Right cardiac atrium (tissue), 5 donors: ENCODE measurements at regions not wholly inside any gene's neighbourhood (a gene's known extent, or its start where the extent isn't known, plus 50 kb on each side); places are given as distances from the start of the nearest gene placed in this dataset.
A peak's percentile ranks its signal among the peaks of the same experiment; 100 is the strongest.

ENCODE experiments used
- ATAC-seq, 2 donors: fragments of 200-7000 bp; cut with Tn5 transposase; one replicate each; pipeline versions ENCODE4 v1.8.0 to v1.9.1; 2020; ENCODE audit warnings: moderate library complexity in 2 of 2, mild to moderate bottlenecking in 1 of 2
- DNase-seq, 3 donors: peaks; one replicate each; pipeline ENCODE4 v3.0.0-alpha.2; 2020
- H3K27ac ChIP-seq: one replicate; pipeline ENCODE4 v1.5.1; 2013; ENCODE audit warnings: mild to moderate bottlenecking, low read length, control low read depth, moderate library complexity
- H3K27me3 ChIP-seq: one replicate; pipeline ENCODE4 v1.6.1; 2013; ENCODE audit not compliant: control insufficient read depth, insufficient read depth
- H3K4me1 ChIP-seq: one replicate; pipeline ENCODE4 v1.6.1; 2013; ENCODE audit warnings: low read length; ENCODE audit not compliant: control insufficient read depth, insufficient read depth
- H3K4me3 ChIP-seq: one replicate; pipeline ENCODE4 v1.5.1; 2013; ENCODE audit warnings: low read length, control low read depth
- H3K9me3 ChIP-seq: one replicate; pipeline ENCODE4 v1.6.1; 2013; ENCODE audit warnings: low read length; ENCODE audit not compliant: control insufficient read depth
- WGBS: extraction: QIAGEN DNeasy Blood & Tissue Kit; methylation state at CpG from one replicate; pipeline ENCODE4 v1.1.7; 2013; 5-methylcytosine and 5-hydroxymethylcytosine counted together
- intact Hi-C, 4 donors: fragments of 100-400 bp; cut with DNase I; formaldehyde crosslinking; loops; one replicate each; pipeline versions ENCODE4 v1.11.0 to v1.14.0; 2022 to 2023
- donor health status: healthy with polysubstance abuse.
- donor health status: DM: no; HTN: yes; CAD: no.
- donor health status: DM: no; HTN: no; CAD: no.
- donor health status: DM: no; HTN: yes; CAD: no; lungs with severe emphysema.
- donor health status: DM: yes; HTN: yes; CAD: no.

- intact Hi-C loops, result no loop called here
- WGBS, result 82% methylated on average over 10 of the region's 10 CpGs
- DNase-seq (no peak), ATAC-seq (no peak)
- H3K4me3 ChIP-seq, result no peak overlapping the region
- H3K9me3 ChIP-seq, result no peaks in the 10 kb centered on the region
- no peak overlapping the region for H3K27ac ChIP-seq
- no peaks in the 10 kb centered on the region for H3K27me3 ChIP-seq
- H3K4me1 ChIP-seq, result no peaks in the 10 kb centered on the region
Measured at GRCh38 chr5:10875201-10875768, 114.3 kb upstream of the DAP start.

GRCh38 chr5:10874541-10874940 is 113.5 kb upstream of the DAP start:
- no peaks in the 10 kb centered on the region for H3K27me3 ChIP-seq
- H3K4me1 ChIP-seq, result no peaks in the 10 kb centered on the region
- 76% methylated on average over 7 of the region's 7 CpGs for WGBS
- DNase-seq, result no peak
- ATAC-seq, result no peak
- no peak overlapping the region for H3K27ac ChIP-seq
- H3K9me3 ChIP-seq, result no peaks in the 10 kb centered on the region
- no peak overlapping the region for H3K4me3 ChIP-seq
- intact Hi-C loops, result no loop called here

DNA sequence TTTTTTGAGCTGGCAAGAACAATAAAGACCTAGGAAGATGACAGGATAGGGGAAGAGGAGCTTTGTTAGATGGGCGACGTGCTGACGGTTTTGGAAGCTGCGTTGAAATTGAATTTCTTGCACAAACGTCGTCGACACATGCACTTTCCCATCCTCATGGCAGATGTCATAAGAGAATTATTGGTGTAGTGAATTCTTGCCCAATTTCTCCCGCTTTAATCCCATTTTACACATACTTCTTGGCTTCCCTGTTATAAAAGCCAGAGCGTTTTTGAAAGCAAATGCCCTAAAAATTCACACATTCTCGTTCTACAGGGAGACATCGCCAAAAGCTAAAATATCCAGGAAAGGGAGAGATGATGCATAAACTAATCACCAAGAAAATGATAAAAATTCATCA is 109.8 kb upstream of the DAP start:
- Histone ChIP-seq H3K27ac (no peak overlapping the region), H3K4me1 (no peaks in the 10 kb centered on the region), H3K9me3 (no peaks in the 10 kb centered on the region), H3K27me3 (no peaks in the 10 kb centered on the region), H3K4me3 (no peak overlapping the region)
- 71% methylated on average over 11 of the region's 11 CpGs for WGBS
- no peak for DNase-seq
- no peak for ATAC-seq
- intact Hi-C loops, result no loop called here

DNA sequence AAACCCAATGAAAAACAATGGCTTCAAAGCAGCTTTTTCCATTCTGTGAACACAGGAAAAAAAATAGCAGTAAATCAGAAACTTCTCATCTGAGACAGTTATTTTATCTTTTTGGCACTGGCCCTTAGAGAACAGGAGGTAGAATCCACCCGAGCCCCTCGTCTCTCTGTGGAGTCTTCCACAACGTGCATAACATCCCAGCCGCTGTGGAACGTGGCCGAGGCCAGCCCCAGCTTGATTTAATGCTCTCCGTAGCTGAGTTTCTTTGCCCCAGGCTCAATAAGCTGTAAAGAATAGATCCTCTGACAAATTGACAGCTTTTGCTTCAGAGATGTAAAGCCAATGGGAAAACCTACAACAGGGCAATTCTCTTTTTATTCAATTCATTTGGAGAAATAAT is 107.9 kb upstream of the DAP start:
- Histone ChIP-seq H3K4me1 (no peaks in the 10 kb centered on the region), H3K27ac (no peak overlapping the region), H3K27me3 (no peaks in the 10 kb centered on the region), H3K9me3 (peaks cover 3% of the 10 kb centered on the region), H3K4me3 (no peak overlapping the region)
- no peak for ATAC-seq
- intact Hi-C loops, result loop anchor here in 1 of 4 donors (10.0 kb wide), 1 partner anchor 176 kb away; no protein-coding TSS in a partner anchor
- no peak for DNase-seq
- 52% methylated on average over 7 of the region's 7 CpGs for WGBS

DNA sequence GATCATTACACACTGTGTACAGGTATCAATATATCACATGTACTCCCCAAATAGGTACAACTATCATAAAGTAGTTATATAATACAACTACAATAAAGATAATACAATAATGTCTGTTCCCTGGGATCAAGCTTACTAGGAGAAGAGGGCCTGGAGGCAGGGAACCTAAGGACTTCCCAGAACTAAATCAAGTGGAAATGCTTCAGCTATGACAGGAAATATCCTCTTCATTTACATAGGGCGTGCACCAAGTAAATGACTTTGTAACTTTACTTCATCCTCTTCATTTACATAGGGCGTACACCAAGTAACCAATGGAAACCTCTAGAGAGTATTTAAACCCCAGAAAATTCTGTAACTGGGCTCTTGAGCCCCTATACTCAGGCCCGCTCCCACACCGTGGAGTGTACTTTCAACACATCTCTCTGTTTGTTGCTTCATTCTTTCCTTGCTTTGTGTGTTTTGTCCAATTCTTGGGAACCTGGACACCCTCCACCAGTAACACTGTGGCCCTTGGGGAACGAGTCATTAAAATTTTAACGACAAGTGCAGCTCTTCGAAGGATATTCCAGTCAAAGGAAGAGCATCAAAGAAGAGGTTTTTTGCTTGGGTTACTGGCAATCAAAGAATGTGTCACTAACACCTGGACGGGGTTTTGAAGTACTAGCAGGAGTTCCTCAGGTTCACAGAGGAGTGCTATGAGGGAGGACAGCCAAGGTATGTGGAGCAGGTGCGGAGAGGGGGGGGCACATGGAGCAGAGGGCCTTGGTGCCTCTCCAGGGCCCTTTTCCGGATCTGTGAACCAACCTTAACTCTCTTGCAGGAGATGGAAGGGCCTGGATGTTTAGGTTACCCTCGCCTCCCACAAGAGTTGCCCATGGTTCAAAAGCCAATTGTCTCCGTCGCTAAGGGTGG is 106.6 kb upstream of the DAP start:
- WGBS, result 93% methylated on average over 13 of the region's 13 CpGs
- no peak overlapping the region for H3K4me3 ChIP-seq
- no peaks in the 10 kb centered on the region for H3K4me1 ChIP-seq
- no peak for DNase-seq
- no peak overlapping the region for H3K27ac ChIP-seq
- H3K27me3 ChIP-seq, result no peaks in the 10 kb centered on the region
- H3K9me3 ChIP-seq, result peaks cover 3% of the 10 kb centered on the region
- intact Hi-C loops, result loop anchor here in 1 of 4 donors (10.0 kb wide), 1 partner anchor 177 kb away; no protein-coding TSS in a partner anchor
- ATAC-seq, result no peak

- 68% methylated on average over 4 of the region's 4 CpGs for WGBS
- H3K4me1 ChIP-seq, result no peaks in the 10 kb centered on the region
- intact Hi-C loops, result loop anchor here in 1 of 4 donors (10.0 kb wide), 1 partner anchor 178 kb away; no protein-coding TSS in a partner anchor
- no peak for DNase-seq
- no peak overlapping the region for H3K4me3 ChIP-seq
- no peak overlapping the region for H3K27ac ChIP-seq
- H3K9me3 ChIP-seq, result peaks cover 3% of the 10 kb centered on the region
- ATAC-seq, result no peak
- no peaks in the 10 kb centered on the region for H3K27me3 ChIP-seq
Measured at GRCh38 chr5:10866913-10867312, 105.9 kb upstream of the DAP start.

DNA sequence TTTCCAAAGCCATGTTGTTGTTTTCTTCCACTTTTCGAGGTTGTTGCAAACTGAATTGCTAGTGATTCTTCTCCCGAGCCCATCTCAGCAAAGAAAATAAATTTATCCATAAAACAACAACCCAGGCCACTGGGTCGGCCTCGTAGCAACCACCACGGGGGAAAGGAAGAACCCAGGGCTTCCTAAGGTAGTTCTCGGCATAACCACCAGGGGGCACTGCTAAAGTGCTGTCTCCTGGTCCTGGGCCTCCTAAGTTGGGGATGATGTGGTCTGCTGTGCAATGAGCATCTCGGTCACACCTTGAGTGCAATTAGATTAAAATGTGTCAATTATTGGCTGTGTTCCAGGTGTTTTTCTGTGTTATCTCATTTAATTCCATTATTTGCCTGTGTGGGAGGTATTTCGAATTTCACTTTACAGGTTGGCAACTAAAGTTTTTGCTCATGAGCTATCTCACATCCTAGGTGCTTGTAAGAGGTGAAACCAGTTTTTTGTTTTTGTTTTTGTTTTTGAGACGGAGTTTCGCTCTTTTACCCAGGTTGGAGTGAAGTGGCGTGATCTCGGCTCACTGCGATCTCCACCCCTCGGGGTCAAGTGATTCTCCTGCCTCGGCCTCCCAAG is 102.8 kb upstream of the DAP start:
- intact Hi-C loops, result loop anchor here in 1 of 4 donors (10.0 kb wide), 1 partner anchor 181 kb away; no protein-coding TSS in a partner anchor
- Histone ChIP-seq H3K4me1 (no peaks in the 10 kb centered on the region), H3K4me3 (no peak overlapping the region), H3K9me3 (peaks cover 3% of the 10 kb centered on the region), H3K27me3 (no peaks in the 10 kb centered on the region), H3K27ac (no peak overlapping the region)
- WGBS, result 67% methylated on average over 15 of the region's 15 CpGs
- peak in 1 of 3 donors; percentile 63 for DNase-seq
- peak in 1 of 2 donors; percentile 85 for ATAC-seq

GRCh38 chr5:10862085-10862484 is 101.1 kb upstream of the DAP start:
- H3K27me3 ChIP-seq, result no peaks in the 10 kb centered on the region
- WGBS, result 88% methylated on average over 1 of the region's 1 CpG
- no peak for DNase-seq
- no peak overlapping the region for H3K27ac ChIP-seq
- H3K4me3 ChIP-seq, result no peak overlapping the region
- no peak for ATAC-seq
- H3K9me3 ChIP-seq, result peaks cover 3% of the 10 kb centered on the region
- intact Hi-C loops, result loop anchor here in 1 of 4 donors (10.0 kb wide), 1 partner anchor 183 kb away; no protein-coding TSS in a partner anchor
- H3K4me1 ChIP-seq, result no peaks in the 10 kb centered on the region

GRCh38 chr5:10861423-10861790 is 100.4 kb upstream of the DAP start:
- Histone ChIP-seq H3K4me1 (no peaks in the 10 kb centered on the region), H3K9me3 (peaks cover 3% of the 10 kb centered on the region), H3K4me3 (no peak overlapping the region), H3K27me3 (no peaks in the 10 kb centered on the region), H3K27ac (no peak overlapping the region)
- intact Hi-C loops, result loop anchor here in 1 of 4 donors (10.0 kb wide), 1 partner anchor 183 kb away; no protein-coding TSS in a partner anchor
- no peak for ATAC-seq
- WGBS, result 76% methylated on average over 3 of the region's 3 CpGs
- no peak for DNase-seq

DNA sequence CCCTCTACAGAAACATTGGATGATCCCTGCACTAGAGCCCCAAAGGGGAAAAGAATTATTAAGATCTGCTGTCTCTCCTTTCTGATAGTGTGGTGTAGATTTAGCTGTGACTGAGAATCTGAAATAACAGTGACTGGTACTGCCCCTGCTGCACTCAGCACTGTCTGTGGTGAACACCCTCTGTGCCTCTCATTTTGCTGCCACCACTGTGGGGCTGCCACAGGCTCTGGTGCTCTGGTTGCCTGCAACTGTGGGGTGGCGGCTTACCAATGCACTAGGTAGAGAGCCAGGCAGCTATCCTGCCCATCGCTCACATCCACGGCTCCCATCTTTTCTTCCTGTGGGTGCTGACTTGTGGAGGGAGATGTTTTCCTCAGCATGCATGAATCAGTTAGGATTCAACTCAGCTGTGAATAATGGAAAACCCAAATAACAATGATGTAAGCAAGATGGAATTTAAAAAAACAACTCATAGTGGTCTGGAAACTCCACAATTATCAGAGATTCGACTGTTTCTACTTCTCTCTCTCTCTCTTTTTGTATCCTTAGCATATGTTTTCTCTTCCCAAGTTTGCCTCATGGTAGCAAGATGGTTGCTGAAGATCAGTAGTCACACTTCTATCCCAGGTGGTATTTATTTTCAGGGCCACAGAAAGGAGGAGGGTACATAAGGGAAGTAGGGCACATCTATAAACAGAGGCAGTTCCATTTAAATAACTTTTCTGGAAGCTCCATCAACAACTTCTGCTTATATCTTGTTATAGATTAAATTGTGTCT is 99.8 kb upstream of the DAP start:
- DNase-seq (no peak), ATAC-seq (no peak)
- 74% methylated on average over 4 of the region's 4 CpGs for WGBS
- intact Hi-C loops, result loop anchor here in 1 of 4 donors (10.0 kb wide), 1 partner anchor 184 kb away; no protein-coding TSS in a partner anchor
- H3K4me1 ChIP-seq, result no peaks in the 10 kb centered on the region
- H3K27ac ChIP-seq, result no peak overlapping the region
- H3K4me3 ChIP-seq, result no peak overlapping the region
- H3K9me3 ChIP-seq, result peaks cover 3% of the 10 kb centered on the region
- H3K27me3 ChIP-seq, result no peaks in the 10 kb centered on the region
